ENCODE measurements at regions not wholly inside any gene's neighbourhood (a gene's known extent, or its start where the extent isn't known, plus 50 kb on each side); places are given as distances from the start of the nearest gene placed in this dataset.
"Not testable (repeated sequence)": the region's sequence is repeated elsewhere in the genome, so short reads cannot be mapped to it uniquely, and the experiment has no call there.

GRCh38 chr22:49657275-49657973, 170.2 kb downstream of the BRD1 start:
- no peak for DNase-seq

GRCh38 chr22:49656883-49657274, 170.8 kb downstream of the BRD1 start:
- not testable (repeated sequence) for DNase-seq

- no peak for DNase-seq
Observed at GRCh38 chr22:49656291-49656851, 171.3 kb downstream of the BRD1 start.

DNA sequence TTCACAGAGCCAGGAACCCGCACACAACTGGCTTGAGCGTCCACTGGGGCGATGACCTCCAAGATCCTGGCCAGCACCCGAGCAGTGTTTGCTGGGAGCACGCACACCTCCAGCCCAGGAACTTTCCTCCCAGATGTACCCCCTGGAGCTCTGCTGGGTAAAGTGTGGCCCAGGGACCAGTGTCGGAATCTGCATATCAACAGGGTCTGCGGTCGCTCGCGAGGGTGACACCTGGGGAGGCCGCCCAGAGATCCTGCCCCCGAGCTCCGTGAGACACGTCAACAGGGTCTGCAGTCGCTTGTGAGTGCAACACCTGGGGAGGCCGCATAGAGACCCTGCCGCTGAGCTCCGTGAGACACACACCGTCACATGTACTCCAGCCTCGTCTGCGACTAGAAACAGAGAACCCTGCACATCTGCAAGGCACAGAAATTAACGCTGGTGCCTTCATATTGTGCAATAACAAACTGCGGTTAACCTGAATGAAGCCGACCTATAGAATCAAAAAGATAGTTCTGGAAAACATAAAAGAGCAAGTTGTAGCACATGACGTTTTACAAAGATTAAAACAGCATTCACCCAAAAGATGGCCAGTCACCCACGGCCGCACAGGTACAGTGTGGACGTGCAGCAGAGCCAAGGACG, 172.4 kb downstream of the BRD1 start:
- DNase-seq: no peak

DNA sequence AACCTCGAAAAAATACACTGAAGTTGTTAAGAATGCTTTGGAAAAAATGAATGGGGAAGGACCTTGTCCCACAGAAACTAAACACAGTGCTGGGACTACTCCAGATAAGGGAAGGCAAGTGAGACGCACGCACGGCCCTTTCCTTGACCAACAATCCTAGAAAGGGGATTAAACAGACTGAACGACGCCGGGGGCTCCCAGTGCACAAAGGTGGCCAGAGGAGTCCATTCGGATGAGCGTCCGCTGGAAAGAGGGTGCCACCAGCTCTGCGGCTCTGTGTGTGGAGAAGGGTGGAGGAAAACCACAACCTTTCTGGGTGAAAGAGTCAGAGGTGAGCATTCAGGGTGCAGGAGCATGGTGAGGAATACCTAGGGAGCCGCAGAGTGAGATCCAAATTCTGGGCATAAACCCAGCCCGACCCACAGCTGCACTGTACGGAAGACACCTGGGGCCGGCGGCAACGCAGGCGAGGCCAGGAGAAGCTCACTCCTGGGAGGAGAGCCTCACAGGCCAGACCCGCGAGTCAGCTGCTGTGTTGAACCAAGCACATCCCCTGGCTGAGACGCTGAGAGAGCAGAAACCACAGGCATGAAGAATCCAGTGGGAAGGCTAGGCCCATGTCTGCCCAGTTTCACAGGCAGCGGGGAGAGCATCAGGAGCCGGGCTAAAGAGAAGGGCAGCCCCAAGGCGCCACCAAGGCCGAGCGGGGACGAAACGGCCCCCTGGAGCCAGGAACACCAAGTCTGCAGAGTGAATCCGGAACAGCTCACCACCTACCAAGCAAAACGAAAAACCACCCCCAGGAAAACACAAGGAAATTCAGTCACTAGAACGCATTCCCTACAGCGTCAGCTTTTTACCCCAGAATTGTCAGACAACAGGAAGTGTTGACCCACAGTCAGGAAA, 177.1 kb downstream of the BRD1 start:
- no peak for DNase-seq

GRCh38 chr22:49649166-49650068, 178.3 kb downstream of the BRD1 start:
- DNase-seq: no peak

GRCh38 chr22:49648053-49648452, 179.6 kb downstream of the BRD1 start:
- no peak for DNase-seq

DNA sequence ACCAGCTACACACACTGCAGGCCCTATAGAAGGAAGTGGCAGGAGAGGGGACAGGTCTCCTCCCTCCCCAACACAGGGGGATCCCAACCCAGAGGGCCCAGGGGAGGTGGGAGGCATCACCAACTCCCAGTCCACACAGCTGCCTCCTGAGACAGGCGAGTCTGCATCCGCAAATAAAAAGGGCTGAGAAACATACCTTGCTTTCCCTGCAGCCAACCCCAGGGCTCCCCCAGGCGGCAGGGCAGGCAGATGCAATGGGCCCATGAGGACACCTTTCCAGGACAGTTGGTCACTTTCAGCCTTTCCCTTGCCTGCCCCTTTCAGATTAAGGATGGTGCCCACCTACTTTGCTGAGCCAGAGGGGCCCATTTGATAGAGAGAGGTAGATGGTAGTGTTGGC, 180.0 kb downstream of the BRD1 start:
- no peak for DNase-seq

GRCh38 chr22:49646876-49647275, 180.8 kb downstream of the BRD1 start:
- DNase-seq: no peak

GRCh38 chr22:49645791-49646550, 181.7 kb downstream of the BRD1 start:
- DNase-seq: no peak

DNA sequence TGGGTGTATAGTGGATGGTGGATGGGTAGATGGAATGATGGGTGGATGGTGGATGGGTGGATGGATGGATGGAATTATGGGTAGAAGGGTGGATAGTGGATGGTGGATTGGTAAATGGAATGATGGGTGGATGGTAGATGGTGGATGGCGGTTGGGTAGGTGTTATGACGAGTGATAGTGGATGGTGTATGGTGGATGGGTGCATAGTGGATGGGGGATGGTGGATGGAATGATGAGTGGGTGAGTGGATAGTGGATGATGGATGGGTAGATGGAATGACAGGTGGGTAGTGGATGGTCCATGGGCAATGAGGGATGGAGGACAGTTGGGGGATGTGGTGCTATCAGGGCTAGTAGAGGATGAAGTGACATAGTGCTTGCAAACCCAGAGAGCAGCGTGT, 182.4 kb downstream of the BRD1 start:
- DNase-seq: no peak

DNA sequence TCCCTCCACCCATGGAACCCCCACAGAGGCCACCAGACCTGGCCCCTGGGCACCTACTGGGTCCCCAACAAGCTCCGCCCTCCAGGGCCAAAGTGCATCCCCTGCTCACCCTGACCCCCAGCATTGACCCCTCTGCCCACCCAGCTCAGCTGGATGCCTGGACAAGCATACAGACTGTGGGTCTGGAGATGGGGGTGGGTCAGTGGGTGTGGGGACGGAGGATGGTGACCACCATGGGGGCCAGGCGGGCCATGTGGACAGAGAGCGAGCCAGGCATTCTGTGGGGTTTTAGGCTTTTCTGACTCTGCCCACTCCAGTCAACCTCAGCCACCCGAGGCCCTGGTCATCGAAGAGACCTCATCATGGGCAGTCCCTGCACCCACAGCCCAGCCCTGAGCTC, 183.7 kb downstream of the BRD1 start:
- no peak for DNase-seq

- no peak for DNase-seq
Observed at GRCh38 chr22:49643466-49643865, 184.2 kb downstream of the BRD1 start.

GRCh38 chr22:49642741-49643140, 184.9 kb downstream of the BRD1 start:
- no peak for DNase-seq

DNA sequence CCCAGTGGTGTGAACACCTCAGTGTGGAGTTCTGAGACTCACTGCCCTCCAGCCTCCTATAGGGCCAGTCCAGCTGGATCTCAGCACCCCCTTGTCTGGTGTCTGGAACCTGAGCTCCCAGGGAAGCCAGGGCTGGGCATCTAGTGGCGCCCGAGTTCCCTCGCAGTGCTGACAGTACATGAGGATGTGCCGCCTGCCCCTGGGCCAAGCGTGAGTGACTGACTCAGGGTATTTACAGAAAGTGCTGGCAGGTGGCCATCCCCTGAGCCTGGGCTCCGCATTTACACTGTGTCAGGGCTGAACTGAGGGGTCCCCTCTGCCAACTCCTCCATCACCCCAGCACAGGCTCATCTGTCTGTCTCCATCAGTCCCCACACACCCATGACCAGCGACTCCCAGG, 185.3 kb downstream of the BRD1 start:
- DNase-seq: no peak

DNA sequence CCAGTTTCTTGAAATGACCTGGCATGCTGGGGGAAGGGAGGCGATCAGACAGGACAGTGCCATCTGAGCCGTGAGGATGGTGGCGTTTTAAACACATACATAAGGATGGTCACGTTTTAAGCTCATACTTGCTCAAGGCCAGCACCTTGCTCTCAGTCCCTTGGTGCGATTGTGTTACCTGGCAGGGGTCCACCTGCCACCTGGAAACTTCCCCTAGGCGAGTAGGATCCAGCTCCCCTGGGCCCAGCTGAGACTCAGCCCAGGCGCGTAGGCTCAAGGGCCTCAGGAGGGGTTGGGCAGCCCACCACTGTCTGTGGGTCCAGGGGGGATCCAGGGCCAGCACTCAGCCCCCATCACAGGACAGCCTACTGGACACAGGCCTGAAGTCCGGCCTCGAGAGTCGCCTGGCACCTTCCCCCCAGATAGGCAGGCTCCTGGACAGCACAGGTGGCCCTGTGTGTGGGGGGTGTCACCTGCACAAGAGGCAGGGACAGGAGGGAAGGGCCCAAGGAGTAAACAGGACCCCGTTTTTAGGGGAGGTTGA, 185.8 kb downstream of the BRD1 start:
- no peak for DNase-seq

- no peak for DNase-seq
Observed at GRCh38 chr22:49640366-49641095, 187.1 kb downstream of the BRD1 start.

DNA sequence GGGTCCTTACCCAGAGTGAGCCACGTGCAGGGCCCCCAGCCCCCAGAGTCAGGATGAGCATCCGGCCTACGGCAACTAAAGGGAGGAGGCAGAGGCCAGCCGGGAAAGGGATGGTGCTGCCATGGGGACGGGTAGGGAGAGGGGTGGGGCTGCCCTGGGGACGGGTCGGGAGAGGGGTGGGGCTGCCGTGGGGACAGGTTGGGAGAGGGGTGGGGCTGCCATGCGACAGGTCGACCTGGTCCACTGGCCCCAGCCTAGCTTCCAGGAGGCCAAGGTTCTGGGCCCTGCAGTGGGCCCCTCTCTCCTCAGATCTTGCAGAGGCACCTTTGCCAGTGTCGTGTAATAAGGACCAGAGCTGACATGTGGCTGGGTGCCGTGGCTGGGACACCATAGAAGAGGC, 187.7 kb downstream of the BRD1 start:
- no peak for DNase-seq

DNA sequence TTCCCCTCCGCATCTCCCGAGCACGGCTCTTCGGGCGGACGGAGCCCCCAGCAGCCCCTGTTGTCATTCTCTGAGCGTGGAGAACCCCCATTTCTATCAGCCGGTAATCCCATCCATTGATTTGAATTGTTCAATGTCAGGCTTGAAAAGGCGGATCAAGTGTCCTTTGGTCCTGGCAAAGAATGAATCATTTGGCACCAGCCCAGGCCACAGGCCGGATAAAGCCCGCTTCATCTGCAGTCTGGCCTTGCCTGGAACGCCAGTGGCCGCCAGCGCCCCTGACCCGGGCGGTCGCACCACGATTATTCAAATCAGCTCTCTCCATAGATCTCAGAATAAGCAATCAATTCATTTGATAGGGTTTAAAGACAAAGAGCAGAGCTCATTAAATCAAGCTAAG, 188.9 kb downstream of the BRD1 start:
- DNase-seq: no peak

- DNase-seq: no peak
Observed at GRCh38 chr22:49638001-49638400, 189.7 kb downstream of the BRD1 start.
